Activated T-cell treated with anti-CD3 and anti-CD28 coated beads, Interleukin-2, amount 50 U/mL, for 24 hours (primary cell): ENCODE measurements at regions not wholly inside any gene's neighbourhood (a gene's known extent, or its start where the extent isn't known, plus 50 kb on each side); places are given as distances from the start of the nearest gene placed in this dataset.

ENCODE experiments used
- DNase-seq: peaks from one replicate; pipeline ENCODE4 v3.0.0-alpha.2; 2020
- H3K27ac Mint-ChIP-seq: 2 replicates; pipeline ENCODE4 v1.8.0; 2020; ENCODE audit warnings: mild to moderate bottlenecking, mixed read lengths
- H3K27me3 Mint-ChIP-seq: 2 replicates; pipeline ENCODE4 v1.8.0; 2020; ENCODE audit warnings: mixed read lengths
- H3K36me3 Mint-ChIP-seq: 2 replicates; pipeline ENCODE4 v1.8.0; 2020; ENCODE audit warnings: low read depth, mixed read lengths
- H3K4me1 Mint-ChIP-seq: 2 replicates; pipeline ENCODE4 v1.8.0; 2020; ENCODE audit warnings: low read depth, mixed read lengths
- H3K4me3 Mint-ChIP-seq: 2 replicates; pipeline ENCODE4 v1.8.0; 2020; ENCODE audit warnings: mild to moderate bottlenecking, moderate library complexity, mixed read lengths
- H3K9me3 Mint-ChIP-seq: 2 replicates; pipeline ENCODE4 v1.8.0; 2020; ENCODE audit warnings: mixed read lengths

GRCh38 chr21:27086630-27087029, 119.7 kb upstream of the ADAMTS5 start:
- Mint-ChIP-seq H3K4me3 (no peak overlapping the region), H3K36me3 (no peaks in the 10 kb centered on the region), H3K4me1 (no peaks in the 10 kb centered on the region), H3K27ac (no peak overlapping the region), H3K9me3 (no peaks in the 10 kb centered on the region), H3K27me3 (no peaks in the 10 kb centered on the region)
- no peak for DNase-seq

GRCh38 chr21:27086186-27086585, 119.3 kb upstream of the ADAMTS5 start:
- Mint-ChIP-seq H3K27me3 (no peaks in the 10 kb centered on the region), H3K27ac (no peak overlapping the region)

GRCh38 chr21:27085387-27085786, 118.5 kb upstream of the ADAMTS5 start:
- H3K4me3 Mint-ChIP-seq = no peak overlapping the region
- no peak for DNase-seq
- no peaks in the 10 kb centered on the region for H3K4me1 Mint-ChIP-seq

More at GRCh38 chr21:27086186-27086585, 119.3 kb upstream of the ADAMTS5 start:
- H3K4me1 Mint-ChIP-seq = no peaks in the 10 kb centered on the region
- no peak for DNase-seq
- no peaks in the 10 kb centered on the region for H3K36me3 Mint-ChIP-seq
- no peak overlapping the region for H3K4me3 Mint-ChIP-seq
- no peaks in the 10 kb centered on the region for H3K9me3 Mint-ChIP-seq

GRCh38 chr21:27083144-27083543, 116.3 kb upstream of the ADAMTS5 start:
- Mint-ChIP-seq H3K27ac (no peak overlapping the region), H3K27me3 (no peaks in the 10 kb centered on the region), H3K9me3 (no peaks in the 10 kb centered on the region), H3K4me1 (no peaks in the 10 kb centered on the region), H3K4me3 (no peak overlapping the region), H3K36me3 (no peaks in the 10 kb centered on the region)
- DNase-seq = no peak

More at GRCh38 chr21:27085387-27085786, 118.5 kb upstream of the ADAMTS5 start:
- Mint-ChIP-seq H3K36me3 (no peaks in the 10 kb centered on the region), H3K9me3 (no peaks in the 10 kb centered on the region), H3K27me3 (no peaks in the 10 kb centered on the region), H3K27ac (no peak overlapping the region)

- Mint-ChIP-seq H3K9me3 (no peaks in the 10 kb centered on the region), H3K27ac (no peak overlapping the region), H3K4me3 (no peak overlapping the region), H3K4me1 (no peaks in the 10 kb centered on the region), H3K27me3 (no peaks in the 10 kb centered on the region), H3K36me3 (no peaks in the 10 kb centered on the region)
- DNase-seq = no peak
These were observed 115.6 kb upstream of the ADAMTS5 start for GRCh38 chr21:27082431-27083010.

- Mint-ChIP-seq H3K36me3 (no peaks in the 10 kb centered on the region), H3K4me3 (no peak overlapping the region), H3K4me1 (no peaks in the 10 kb centered on the region), H3K27ac (no peak overlapping the region), H3K9me3 (no peaks in the 10 kb centered on the region), H3K27me3 (no peaks in the 10 kb centered on the region)
- DNase-seq = no peak
These were observed 112.8 kb upstream of the ADAMTS5 start for GRCh38 chr21:27079636-27080240.

GRCh38 chr21:27078915-27079314, 112.0 kb upstream of the ADAMTS5 start:
- no peak for DNase-seq
- Mint-ChIP-seq H3K36me3 (no peaks in the 10 kb centered on the region), H3K27me3 (no peaks in the 10 kb centered on the region), H3K27ac (no peak overlapping the region), H3K9me3 (no peaks in the 10 kb centered on the region), H3K4me3 (no peak overlapping the region), H3K4me1 (no peaks in the 10 kb centered on the region)

- H3K9me3 Mint-ChIP-seq = no peaks in the 10 kb centered on the region
- no peak overlapping the region for H3K27ac Mint-ChIP-seq
- no peaks in the 10 kb centered on the region for H3K27me3 Mint-ChIP-seq
- no peak for DNase-seq
- no peaks in the 10 kb centered on the region for H3K4me1 Mint-ChIP-seq
- H3K36me3 Mint-ChIP-seq = no peaks in the 10 kb centered on the region
- H3K4me3 Mint-ChIP-seq = no peak overlapping the region
These were observed 110.6 kb upstream of the ADAMTS5 start for GRCh38 chr21:27077501-27077900.

- no peaks in the 10 kb centered on the region for H3K4me1 Mint-ChIP-seq
These were observed 109.1 kb upstream of the ADAMTS5 start for GRCh38 chr21:27076025-27076424.

GRCh38 chr21:27070861-27071670, 104.2 kb upstream of the ADAMTS5 start:
- Mint-ChIP-seq H3K27ac (no peak overlapping the region), H3K9me3 (peaks cover under 1% of the 10 kb centered on the region), H3K36me3 (no peaks in the 10 kb centered on the region), H3K27me3 (no peaks in the 10 kb centered on the region), H3K4me3 (no peak overlapping the region), H3K4me1 (no peaks in the 10 kb centered on the region)
- no peak for DNase-seq

More at GRCh38 chr21:27076025-27076424, 109.1 kb upstream of the ADAMTS5 start:
- Mint-ChIP-seq H3K27ac (no peak overlapping the region), H3K27me3 (no peaks in the 10 kb centered on the region), H3K4me3 (no peak overlapping the region), H3K36me3 (no peaks in the 10 kb centered on the region), H3K9me3 (no peaks in the 10 kb centered on the region)
- DNase-seq = no peak

- Mint-ChIP-seq H3K4me1 (no peaks in the 10 kb centered on the region), H3K36me3 (no peaks in the 10 kb centered on the region), H3K27ac (no peak overlapping the region), H3K4me3 (no peak overlapping the region), H3K27me3 (no peaks in the 10 kb centered on the region), H3K9me3 (peaks cover 4% of the 10 kb centered on the region)
- DNase-seq = no peak
These were observed 101.9 kb upstream of the ADAMTS5 start for GRCh38 chr21:27068811-27069210.

GRCh38 chr21:27067226-27067625, 100.3 kb upstream of the ADAMTS5 start:
- H3K4me1 Mint-ChIP-seq = no peaks in the 10 kb centered on the region

GRCh38 chr21:27062443-27062842, 95.6 kb upstream of the ADAMTS5 start:
- H3K27ac Mint-ChIP-seq = no peak overlapping the region
- no peak for DNase-seq
- H3K4me3 Mint-ChIP-seq = no peak overlapping the region
- H3K27me3 Mint-ChIP-seq = no peaks in the 10 kb centered on the region
- no peaks in the 10 kb centered on the region for H3K4me1 Mint-ChIP-seq
- peaks cover 15% of the 10 kb centered on the region for H3K9me3 Mint-ChIP-seq
- no peaks in the 10 kb centered on the region for H3K36me3 Mint-ChIP-seq

More at GRCh38 chr21:27067226-27067625, 100.3 kb upstream of the ADAMTS5 start:
- H3K27ac Mint-ChIP-seq = no peak overlapping the region
- H3K36me3 Mint-ChIP-seq = no peaks in the 10 kb centered on the region
- H3K27me3 Mint-ChIP-seq = no peaks in the 10 kb centered on the region
- H3K9me3 Mint-ChIP-seq = peaks cover 15% of the 10 kb centered on the region
- no peak for DNase-seq
- H3K4me3 Mint-ChIP-seq = no peak overlapping the region

- H3K27me3 Mint-ChIP-seq = no peaks in the 10 kb centered on the region
- H3K27ac Mint-ChIP-seq = no peak overlapping the region
- no peaks in the 10 kb centered on the region for H3K36me3 Mint-ChIP-seq
- no peak for DNase-seq
- peaks cover 18% of the 10 kb centered on the region for H3K9me3 Mint-ChIP-seq
- no peaks in the 10 kb centered on the region for H3K4me1 Mint-ChIP-seq
- no peak overlapping the region for H3K4me3 Mint-ChIP-seq
These were observed 94.9 kb upstream of the ADAMTS5 start for GRCh38 chr21:27061770-27062169.

GRCh38 chr21:27060190-27060589, 93.3 kb upstream of the ADAMTS5 start:
- Mint-ChIP-seq H3K27me3 (no peaks in the 10 kb centered on the region), H3K4me3 (no peak overlapping the region), H3K36me3 (no peaks in the 10 kb centered on the region), H3K9me3 (peaks cover 19% of the 10 kb centered on the region), H3K4me1 (no peaks in the 10 kb centered on the region), H3K27ac (no peak overlapping the region)
- no peak for DNase-seq
